ENCODE measurements at regions not wholly inside any gene's neighbourhood (a gene's known extent, or its start where the extent isn't known, plus 50 kb on each side); places are given as distances from the start of the nearest gene placed in this dataset.
A peak's percentile ranks its signal among the peaks of the same experiment; 100 is the strongest.

DNA sequence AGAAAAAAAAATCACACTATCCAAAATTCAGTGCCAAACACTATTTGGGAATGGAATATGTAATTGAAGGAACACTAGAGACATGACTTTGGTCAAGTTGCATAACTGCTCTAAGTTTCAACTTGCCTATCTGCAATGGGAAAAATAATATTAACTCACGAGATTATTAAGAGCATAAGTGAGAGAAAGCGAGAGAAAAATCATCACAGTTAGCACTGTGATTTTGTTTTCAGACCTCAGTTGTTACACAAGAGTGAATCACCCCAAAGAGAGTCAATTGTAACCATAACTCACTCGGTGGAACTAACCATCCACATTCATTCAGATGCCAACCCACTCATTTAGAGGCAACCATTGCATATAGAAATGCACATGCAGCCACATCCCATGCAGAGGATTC is 147.1 kb downstream of the NHLRC3 start:
- H3K36me3 Mint-ChIP-seq (ENCODE audit: low read depth) = no peaks in the 10 kb centered on the region
- no peaks in the 10 kb centered on the region for H3K4me1 Mint-ChIP-seq (ENCODE audit: low read depth)
- no peaks in the 10 kb centered on the region for H3K9me3 Mint-ChIP-seq
- DNase-seq (ENCODE audit: low spot score) = no peak
- H3K27me3 Mint-ChIP-seq (ENCODE audit: low read depth) = peaks cover 21% of the 10 kb centered on the region
- intact Hi-C loops (cut with micrococcal nuclease) = no loop called here
- no peak overlapping the region for H3K27ac Mint-ChIP-seq
- no peak overlapping the region for H3K4me3 Mint-ChIP-seq (ENCODE audit: low read depth)

DNA sequence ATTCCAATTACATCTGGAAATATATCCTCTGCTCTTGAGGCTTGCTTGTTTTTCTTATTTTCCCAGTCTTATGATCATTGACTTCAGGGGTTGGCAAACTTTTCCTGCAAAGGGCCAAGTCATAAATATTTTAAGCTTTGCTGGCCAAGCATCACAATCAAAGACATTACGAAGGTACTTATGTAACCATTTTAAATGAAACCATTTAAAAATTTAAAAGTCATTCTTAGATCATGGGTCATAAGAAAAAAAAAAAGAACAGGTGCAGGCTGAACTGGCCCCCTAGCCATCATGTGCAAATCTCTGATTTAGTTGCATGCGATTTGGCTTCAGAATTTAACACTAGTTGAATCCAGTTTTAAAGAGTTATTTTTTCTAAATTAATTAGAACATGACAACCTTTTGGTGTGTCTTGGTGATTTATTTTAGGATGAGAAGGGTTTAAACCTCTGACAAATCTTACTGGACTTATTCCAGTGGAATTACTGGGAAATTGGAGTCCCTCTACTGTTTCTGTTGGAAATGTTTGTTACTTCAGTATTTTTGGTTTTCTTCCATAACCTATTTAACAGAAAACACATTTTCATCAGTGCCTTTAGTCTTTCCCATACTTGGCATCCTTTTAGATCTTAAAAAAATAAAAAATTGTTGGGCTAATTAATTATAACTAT is 148.1 kb downstream of the NHLRC3 start:
- Mint-ChIP-seq H3K27me3 (ENCODE audit: low read depth) (peaks cover 22% of the 10 kb centered on the region), H3K4me1 (ENCODE audit: low read depth) (peaks cover under 1% of the 10 kb centered on the region), H3K4me3 (ENCODE audit: low read depth) (no peak overlapping the region), H3K9me3 (no peaks in the 10 kb centered on the region), H3K36me3 (ENCODE audit: low read depth) (no peaks in the 10 kb centered on the region), H3K27ac (no peak overlapping the region)
- intact Hi-C loops (cut with micrococcal nuclease) = no loop called here
- DNase-seq (ENCODE audit: low spot score) = no peak

DNA sequence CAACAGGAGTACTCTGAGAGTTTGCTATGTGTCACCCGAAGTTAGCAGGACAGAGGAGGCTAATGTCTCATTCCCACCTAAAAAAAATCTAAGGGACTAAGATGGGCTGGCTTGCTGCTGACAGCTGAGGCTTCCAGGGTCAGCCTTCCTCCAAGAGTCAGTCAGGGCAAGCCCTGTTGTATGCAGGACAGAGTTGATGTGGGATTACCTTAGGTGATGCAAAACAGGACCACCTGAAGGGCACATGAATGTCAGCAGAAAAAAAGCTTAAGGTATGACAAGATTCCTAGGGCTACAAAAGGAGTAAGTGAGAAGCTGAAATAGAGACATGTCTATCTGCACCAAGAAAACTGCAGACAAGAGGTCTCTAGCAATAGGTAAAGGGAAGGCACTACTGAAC is 151.5 kb downstream of the NHLRC3 start:
- no peak for DNase-seq (ENCODE audit: low spot score)
- intact Hi-C loops (cut with micrococcal nuclease) = no loop called here
- Mint-ChIP-seq H3K4me1 (ENCODE audit: low read depth) (peaks cover 2% of the 10 kb centered on the region), H3K27ac (no peak overlapping the region), H3K4me3 (ENCODE audit: low read depth) (no peak overlapping the region), H3K36me3 (ENCODE audit: low read depth) (no peaks in the 10 kb centered on the region), H3K9me3 (no peaks in the 10 kb centered on the region), H3K27me3 (ENCODE audit: low read depth) (peaks cover 14% of the 10 kb centered on the region)

DNA sequence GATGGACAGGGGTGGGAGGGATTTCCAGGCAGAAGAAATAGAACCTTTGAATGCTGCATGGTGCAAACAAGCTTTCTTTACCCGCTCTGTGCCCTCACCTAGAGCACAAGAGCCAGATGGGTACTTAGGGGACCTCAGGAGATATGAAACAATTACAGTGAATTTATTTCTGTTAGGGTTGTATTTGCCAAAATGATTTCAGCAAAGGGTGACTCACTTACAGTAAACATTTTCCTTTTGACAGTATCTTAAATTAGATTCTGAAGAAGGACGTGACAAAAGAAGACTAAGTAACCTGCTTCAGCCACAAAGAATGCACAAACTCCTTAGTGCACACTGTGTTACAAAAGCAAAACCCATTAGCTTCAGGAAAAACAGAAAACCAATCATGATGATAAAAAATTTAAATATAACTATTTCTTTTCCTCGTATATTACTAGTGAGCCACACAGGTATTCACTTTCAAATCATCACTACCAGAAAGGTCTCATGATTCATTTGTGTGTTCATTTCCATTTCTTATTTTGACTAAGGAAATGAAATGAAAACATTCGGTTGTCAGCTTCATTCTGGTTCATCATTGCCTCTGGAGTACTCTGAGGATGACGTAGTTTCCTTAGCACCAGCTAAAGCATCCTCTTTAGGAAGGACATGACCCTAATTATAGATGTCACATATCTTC is 158.8 kb downstream of the NHLRC3 start:
- intact Hi-C loops (cut with micrococcal nuclease) = loop anchor here (1.0 to 5.0 kb wide), 4 partner anchors 49 to 160 kb away; partner anchors contain the start of genes NHLRC3 and PROSER1

DNA sequence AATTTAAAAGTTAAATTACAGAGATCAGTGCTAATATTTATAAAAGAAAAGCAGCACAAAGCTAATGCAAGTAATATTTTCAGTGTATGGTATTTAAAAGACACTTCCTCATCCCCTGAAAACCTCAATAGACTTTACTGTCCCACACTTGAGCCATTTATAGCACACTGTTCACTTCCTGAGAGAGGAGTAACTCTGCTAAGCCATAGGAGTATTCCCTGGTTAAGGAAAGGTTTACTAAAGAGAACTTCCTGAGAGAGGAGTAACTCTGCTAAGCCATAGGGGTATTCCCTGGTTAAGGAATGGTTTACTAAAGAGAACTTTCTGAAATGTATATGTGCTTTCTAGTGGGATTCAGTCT is 159.4 kb downstream of the NHLRC3 start:
- Mint-ChIP-seq H3K36me3 (ENCODE audit: low read depth) (no peaks in the 10 kb centered on the region), H3K4me1 (ENCODE audit: low read depth) (peaks cover 9% of the 10 kb centered on the region), H3K27me3 (ENCODE audit: low read depth) (peaks cover 11% of the 10 kb centered on the region), H3K9me3 (no peaks in the 10 kb centered on the region), H3K4me3 (ENCODE audit: low read depth) (no peak overlapping the region), H3K27ac (peak overlapping the region; percentile 59)
- DNase-seq (ENCODE audit: low spot score) = no peak
- intact Hi-C loops (cut with micrococcal nuclease) = loop anchor here (1.0 to 5.0 kb wide), 4 partner anchors 49 to 160 kb away; partner anchors contain the start of genes NHLRC3 and PROSER1

More for the DNA sequence above, 158.8 kb downstream of the NHLRC3 start:
- Mint-ChIP-seq H3K4me3 (ENCODE audit: low read depth) (no peak overlapping the region), H3K4me1 (ENCODE audit: low read depth) (peaks cover 9% of the 10 kb centered on the region), H3K27me3 (ENCODE audit: low read depth) (peaks cover 11% of the 10 kb centered on the region), H3K27ac (peak overlapping the region; percentile 72), H3K9me3 (no peaks in the 10 kb centered on the region), H3K36me3 (ENCODE audit: low read depth) (no peaks in the 10 kb centered on the region)
- DNase-seq (ENCODE audit: low spot score) = no peak

DNA sequence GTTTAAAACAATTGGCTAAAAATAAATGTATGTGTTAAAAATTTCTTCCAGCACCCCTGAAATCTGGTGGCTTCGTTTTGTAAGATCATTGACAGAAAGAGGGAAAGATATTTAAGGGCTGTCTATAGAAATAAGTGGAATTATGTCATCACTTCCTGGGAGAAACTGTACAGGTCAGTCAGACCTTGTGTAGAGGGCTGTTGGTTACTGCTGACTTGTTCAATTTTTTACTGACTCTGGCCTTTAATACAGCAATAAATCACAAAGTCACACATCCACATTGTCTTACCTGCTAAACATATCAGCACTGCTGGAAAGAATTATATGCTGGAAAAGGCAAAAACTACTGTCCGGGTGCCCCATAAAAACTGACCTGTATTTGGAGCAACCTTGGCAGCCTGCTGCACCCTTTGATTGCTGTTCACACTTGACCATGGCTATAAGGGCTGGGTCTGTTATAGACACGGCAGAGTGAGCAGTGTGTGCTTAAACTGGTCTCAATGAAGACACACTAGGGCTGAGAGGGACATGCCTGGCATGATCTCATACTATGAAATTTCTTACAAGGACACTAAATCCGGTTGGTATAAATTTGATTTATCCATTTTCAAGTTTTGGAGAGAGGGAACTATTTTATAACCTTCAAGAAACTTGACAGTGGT is 162.1 kb downstream of the NHLRC3 start:
- H3K27ac Mint-ChIP-seq = no peak overlapping the region
- intact Hi-C loops (cut with micrococcal nuclease) = no loop called here
- peaks cover 5% of the 10 kb centered on the region for H3K27me3 Mint-ChIP-seq (ENCODE audit: low read depth)
- no peak overlapping the region for H3K4me3 Mint-ChIP-seq (ENCODE audit: low read depth)
- DNase-seq (ENCODE audit: low spot score) = no peak
- H3K4me1 Mint-ChIP-seq (ENCODE audit: low read depth) = peaks cover 9% of the 10 kb centered on the region
- no peaks in the 10 kb centered on the region for H3K9me3 Mint-ChIP-seq
- no peaks in the 10 kb centered on the region for H3K36me3 Mint-ChIP-seq (ENCODE audit: low read depth)

DNA sequence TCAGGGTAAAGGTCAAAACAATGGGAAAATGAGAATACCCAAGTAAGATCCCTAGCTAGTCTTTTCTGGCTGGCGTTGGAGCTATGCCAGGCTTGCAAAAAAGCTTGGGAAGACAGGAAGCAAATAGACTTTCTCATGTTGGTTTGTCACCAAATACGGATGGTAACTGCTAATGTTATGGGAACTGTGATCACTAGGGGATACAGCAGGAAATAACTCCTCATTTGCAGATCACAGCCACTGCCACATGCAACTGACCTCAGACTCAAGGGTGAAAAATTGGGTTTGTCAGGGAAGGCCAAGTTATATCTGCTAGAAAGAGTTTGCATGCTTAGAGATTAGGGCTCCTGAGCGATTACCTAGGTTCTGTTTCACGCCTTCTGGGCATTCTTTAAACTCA is 162.9 kb downstream of the NHLRC3 start:
- Mint-ChIP-seq H3K27me3 (ENCODE audit: low read depth) (peaks cover 5% of the 10 kb centered on the region), H3K4me3 (ENCODE audit: low read depth) (no peak overlapping the region)

DNA sequence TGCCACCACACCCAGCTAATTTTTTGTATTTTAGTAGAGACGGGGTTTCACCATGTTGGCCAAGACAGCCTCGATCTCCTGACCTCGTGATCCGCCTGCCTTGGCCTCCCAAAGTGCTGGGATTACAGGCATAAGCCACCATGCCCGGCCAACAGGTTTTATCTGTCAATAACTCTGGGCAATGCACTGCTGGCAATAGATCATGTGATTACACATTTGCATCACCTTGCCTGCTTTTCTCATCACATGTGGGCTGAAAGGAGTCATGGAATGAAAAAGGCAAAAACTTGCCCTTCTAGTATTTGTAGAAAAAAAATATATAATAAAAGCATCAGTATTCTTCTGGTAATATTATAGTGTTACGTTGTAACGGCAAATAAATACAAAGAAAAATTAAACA is 164.5 kb downstream of the NHLRC3 start:
- Mint-ChIP-seq H3K4me3 (ENCODE audit: low read depth) (no peak overlapping the region), H3K27me3 (ENCODE audit: low read depth) (peaks cover 5% of the 10 kb centered on the region), H3K27ac (no peak overlapping the region), H3K4me1 (ENCODE audit: low read depth) (peaks cover 1% of the 10 kb centered on the region), H3K9me3 (no peaks in the 10 kb centered on the region), H3K36me3 (ENCODE audit: low read depth) (no peaks in the 10 kb centered on the region)
- intact Hi-C loops (cut with micrococcal nuclease) = no loop called here
- no peak for DNase-seq (ENCODE audit: low spot score)

More for the DNA sequence above, 162.9 kb downstream of the NHLRC3 start:
- Mint-ChIP-seq H3K36me3 (ENCODE audit: low read depth) (no peaks in the 10 kb centered on the region), H3K9me3 (no peaks in the 10 kb centered on the region), H3K4me1 (ENCODE audit: low read depth) (peaks cover 9% of the 10 kb centered on the region), H3K27ac (no peak overlapping the region)
- no peak for DNase-seq (ENCODE audit: low spot score)
- intact Hi-C loops (cut with micrococcal nuclease) = no loop called here

DNA sequence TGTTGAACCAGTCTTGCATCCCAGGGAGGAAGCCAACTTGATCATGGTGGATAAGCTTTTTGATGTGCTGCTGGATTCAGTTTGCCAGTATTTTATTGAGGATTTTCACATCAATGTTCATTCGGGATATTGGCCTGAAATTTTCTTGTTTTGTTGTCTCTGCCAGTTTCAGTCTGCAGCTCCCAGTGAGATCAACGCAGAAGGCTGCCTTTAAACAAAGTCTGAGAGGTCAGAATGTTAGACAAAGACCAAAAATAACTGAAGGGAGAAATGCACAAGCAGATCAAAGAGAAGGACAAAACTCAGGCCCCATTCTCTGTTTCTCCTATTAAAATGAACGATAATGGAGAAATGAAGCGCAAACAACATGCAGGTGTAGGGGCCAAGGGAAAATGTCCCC is 170.4 kb downstream of the NHLRC3 start:
- intact Hi-C loops (cut with micrococcal nuclease) = no loop called here
- Mint-ChIP-seq H3K27ac (no peak overlapping the region), H3K9me3 (no peaks in the 10 kb centered on the region), H3K27me3 (ENCODE audit: low read depth) (peaks cover 4% of the 10 kb centered on the region), H3K36me3 (ENCODE audit: low read depth) (no peaks in the 10 kb centered on the region), H3K4me3 (ENCODE audit: low read depth) (no peak overlapping the region), H3K4me1 (ENCODE audit: low read depth) (no peaks in the 10 kb centered on the region)
- no peak for DNase-seq (ENCODE audit: low spot score)

DNA sequence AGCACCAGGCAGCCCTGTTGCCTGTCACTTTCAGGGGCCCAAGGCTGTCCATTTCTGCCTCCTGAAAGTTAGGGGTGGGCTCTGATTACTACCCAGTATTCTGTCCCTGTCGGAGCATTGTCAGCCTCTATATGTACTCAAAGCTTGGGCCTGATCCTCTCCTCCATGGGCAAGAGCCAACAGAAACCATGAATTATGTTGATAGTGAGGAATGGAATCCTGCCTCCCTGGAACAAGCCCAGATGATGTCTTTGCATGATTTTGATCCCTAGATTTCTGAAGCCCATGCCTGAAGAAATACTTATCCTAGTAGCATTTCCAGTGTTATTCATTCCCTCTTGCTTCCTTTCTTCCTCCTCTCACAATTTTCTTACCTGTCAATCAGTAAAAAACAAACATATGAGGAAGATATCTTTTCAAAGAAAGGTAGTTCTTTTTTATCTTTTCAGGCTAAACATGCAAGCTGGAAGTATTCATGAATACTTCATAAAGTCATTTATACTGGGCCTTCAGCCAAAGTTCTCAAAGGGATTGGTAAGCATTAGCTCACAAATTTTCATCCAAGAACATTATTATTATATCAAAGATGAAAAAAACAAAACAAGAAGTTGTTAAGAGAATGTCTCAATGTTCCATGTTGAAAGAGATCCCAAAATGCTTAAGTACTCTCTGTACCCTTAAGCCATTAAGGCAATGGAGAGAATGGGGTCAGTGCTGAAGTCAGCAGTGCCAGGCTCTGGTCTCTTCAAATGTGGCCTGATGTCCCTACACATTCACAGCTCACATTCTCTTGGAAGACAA is 171.7 kb downstream of the NHLRC3 start:
- H3K9me3 Mint-ChIP-seq = no peaks in the 10 kb centered on the region
- DNase-seq (ENCODE audit: low spot score) = no peak
- no peaks in the 10 kb centered on the region for H3K36me3 Mint-ChIP-seq (ENCODE audit: low read depth)
- peaks cover 6% of the 10 kb centered on the region for H3K27me3 Mint-ChIP-seq (ENCODE audit: low read depth)
- no peaks in the 10 kb centered on the region for H3K4me1 Mint-ChIP-seq (ENCODE audit: low read depth)
- intact Hi-C loops (cut with micrococcal nuclease) = no loop called here
- no peak overlapping the region for H3K27ac Mint-ChIP-seq
- H3K4me3 Mint-ChIP-seq (ENCODE audit: low read depth) = no peak overlapping the region

DNA sequence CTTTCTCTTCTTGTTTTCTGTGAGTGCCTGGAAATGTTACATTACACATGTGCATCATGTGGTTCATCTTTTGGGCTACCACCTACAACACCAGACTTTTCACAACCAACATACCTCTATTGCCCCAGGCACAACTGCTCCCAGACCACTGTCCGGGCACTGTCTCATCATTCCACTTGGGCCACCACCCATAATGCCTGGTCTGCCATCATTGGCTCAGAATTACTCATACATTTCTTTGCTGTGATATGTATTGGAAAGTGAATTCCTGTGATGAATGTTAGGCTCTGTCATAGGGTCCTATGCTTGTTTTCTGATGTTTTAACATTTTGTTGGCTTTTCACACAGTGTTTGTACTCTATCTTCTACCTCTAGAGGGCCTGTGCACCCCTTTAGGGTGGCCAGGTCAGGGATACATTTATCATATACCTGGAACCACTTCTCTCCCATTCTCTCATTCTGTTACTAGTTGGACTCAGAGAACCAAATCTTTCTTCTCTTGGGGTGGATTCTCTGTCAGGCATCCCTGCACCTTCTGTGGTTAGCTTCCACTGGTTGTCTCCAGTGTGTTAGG is 172.8 kb downstream of the NHLRC3 start:
- intact Hi-C loops (cut with micrococcal nuclease) = no loop called here
- no peaks in the 10 kb centered on the region for H3K36me3 Mint-ChIP-seq (ENCODE audit: low read depth)

DNA sequence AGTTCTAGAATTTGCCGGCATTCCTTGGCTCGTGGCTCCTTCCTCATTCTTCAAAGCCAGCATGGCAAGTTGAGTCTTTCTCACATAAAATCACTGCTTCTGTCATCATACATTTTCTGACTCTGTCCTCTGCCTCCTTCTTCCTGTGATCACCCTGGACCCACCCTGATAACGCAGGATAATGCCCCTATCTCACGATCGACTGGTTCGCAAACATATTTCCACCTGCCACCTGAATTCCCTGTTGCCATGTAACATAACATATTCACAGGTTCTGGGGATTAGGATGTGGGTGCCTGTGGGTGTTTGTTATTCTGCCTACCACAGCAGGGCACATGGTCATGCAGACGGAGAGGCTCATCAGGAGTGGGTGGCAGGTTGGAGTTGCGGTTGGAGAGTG is 177.7 kb downstream of the NHLRC3 start:
- Mint-ChIP-seq H3K4me3 (ENCODE audit: low read depth) (no peak overlapping the region), H3K27me3 (ENCODE audit: low read depth) (peaks cover 7% of the 10 kb centered on the region), H3K4me1 (ENCODE audit: low read depth) (no peaks in the 10 kb centered on the region), H3K27ac (no peak overlapping the region), H3K36me3 (ENCODE audit: low read depth) (no peaks in the 10 kb centered on the region), H3K9me3 (no peaks in the 10 kb centered on the region)
- DNase-seq (ENCODE audit: low spot score) = no peak
- intact Hi-C loops (cut with micrococcal nuclease) = no loop called here

More for the DNA sequence above, 172.8 kb downstream of the NHLRC3 start:
- H3K27me3 Mint-ChIP-seq (ENCODE audit: low read depth) = peaks cover 6% of the 10 kb centered on the region
- no peak overlapping the region for H3K27ac Mint-ChIP-seq
- H3K4me1 Mint-ChIP-seq (ENCODE audit: low read depth) = no peaks in the 10 kb centered on the region
- H3K4me3 Mint-ChIP-seq (ENCODE audit: low read depth) = no peak overlapping the region
- DNase-seq (ENCODE audit: low spot score) = no peak
- no peaks in the 10 kb centered on the region for H3K9me3 Mint-ChIP-seq

Data from activated T-helper 2 cell treated with anti-CD3 and anti-CD28 coated beads, Interferon-gamma antibody, Interleukin-2, Interleukin-4, amounts not matched to agents 10 μg/mL and 5 μg/mL and 100 μg/mL, durations not matched to agents 14 hours and 24 hours and 36 hours (primary cell).